Astrocyte (in vitro differentiated cells and primary cell): ENCODE measurements at regions not wholly inside any gene's neighbourhood (a gene's known extent, or its start where the extent isn't known, plus 50 kb on each side); places are given as distances from the start of the nearest gene placed in this dataset.

Source experiments
- DNase-seq: peaks from one replicate; pipeline ENCODE4 v3.0.0-alpha.2; 2010; ENCODE audit warnings: low read depth
- FAIRE-seq: peaks from 2 replicates; lab custom pipeline; 2011; peaks lifted over from hg19 to GRCh38; lab: Jason Lieb, UNC
- H2AFZ ChIP-seq: 2 replicates; pipeline ENCODE4 v1.6.0; 2012; ENCODE audit warnings: low read depth, low read length, inconsistent platforms
- H3K27ac ChIP-seq: 2 replicates; pipeline ENCODE4 v1.5.1; 2011; ENCODE audit warnings: low read depth, low read length, inconsistent platforms
- H3K27me3 ChIP-seq: 2 replicates; pipeline ENCODE4 v1.6.0; 2011; ENCODE audit warnings: low read length, inconsistent platforms; ENCODE audit not compliant: insufficient read depth
- H3K36me3 ChIP-seq: 2 replicates; pipeline ENCODE4 v1.5.1; 2011; ENCODE audit warnings: low read length, inconsistent platforms; ENCODE audit not compliant: insufficient read depth
- H3K4me1 ChIP-seq: 2 replicates; pipeline ENCODE4 v1.5.1; 2011; ENCODE audit warnings: low read length, inconsistent platforms; ENCODE audit not compliant: insufficient read depth
- H3K4me2 ChIP-seq: 2 replicates; pipeline ENCODE4 v1.6.0; 2012; ENCODE audit warnings: low read length, inconsistent platforms
- H3K4me3 ChIP-seq: 2 replicates; pipeline ENCODE4 v1.5.1; 2011; ENCODE audit warnings: low read depth, mild to moderate bottlenecking, low read length, inconsistent platforms; ENCODE audit not compliant: insufficient read depth
- H3K79me2 ChIP-seq: 2 replicates; pipeline ENCODE4 v1.6.0; 2012; ENCODE audit warnings: mild to moderate bottlenecking, low read length, inconsistent platforms; ENCODE audit not compliant: insufficient read depth
- H3K9ac ChIP-seq: 2 replicates; pipeline ENCODE4 v1.6.0; 2012; ENCODE audit warnings: mild to moderate bottlenecking, low read length, inconsistent platforms
- H3K9me3 ChIP-seq: 2 replicates; pipeline ENCODE4 v1.5.1; 2012; ENCODE audit warnings: low read depth, mild to moderate bottlenecking, low read length, inconsistent platforms; ENCODE audit not compliant: insufficient read depth
- H4K20me1 ChIP-seq: 2 replicates; pipeline ENCODE4 v1.6.0; 2012; ENCODE audit warnings: low read length, inconsistent platforms; ENCODE audit not compliant: insufficient read depth
- H3K27ac Mint-ChIP-seq: one replicate; pipeline ENCODE4 v1.8.0; 2021; ENCODE audit warnings: mild to moderate bottlenecking, mixed read lengths; ENCODE audit not compliant: unreplicated experiment
- H3K27me3 Mint-ChIP-seq: one replicate; pipeline ENCODE4 v1.8.0; 2021; ENCODE audit warnings: low read depth, mixed read lengths; ENCODE audit not compliant: unreplicated experiment
- H3K36me3 Mint-ChIP-seq: one replicate; pipeline ENCODE4 v1.8.0; 2021; ENCODE audit warnings: low read depth, mixed read lengths; ENCODE audit not compliant: unreplicated experiment
- H3K4me1 Mint-ChIP-seq: one replicate; pipeline ENCODE4 v1.8.0; 2021; ENCODE audit warnings: low read depth, mixed read lengths; ENCODE audit not compliant: unreplicated experiment
- H3K4me3 Mint-ChIP-seq: one replicate; pipeline ENCODE4 v1.8.0; 2021; ENCODE audit warnings: mild to moderate bottlenecking, moderate library complexity, mixed read lengths; ENCODE audit not compliant: unreplicated experiment
- H3K9me3 Mint-ChIP-seq: one replicate; pipeline ENCODE4 v1.8.0; 2021; ENCODE audit warnings: mild to moderate bottlenecking, mixed read lengths; ENCODE audit not compliant: unreplicated experiment
- EZH2 ChIP-seq: IDR thresholded peaks from 2 replicates; pipeline ENCODE4 v1.6.1; 2012; ENCODE audit warnings: mild to moderate bottlenecking, low read length, inconsistent platforms; ENCODE audit not compliant: insufficient read depth
- TF ChIP-seq, protein P1 (sequence below): IDR thresholded peaks from 2 replicates; pipeline ENCODE4 v1.5.1; 2011; ENCODE audit warnings: low read depth, mild to moderate bottlenecking, inconsistent platforms, low read length, moderate library complexity; ENCODE audit not compliant: insufficient read depth

DNA sequence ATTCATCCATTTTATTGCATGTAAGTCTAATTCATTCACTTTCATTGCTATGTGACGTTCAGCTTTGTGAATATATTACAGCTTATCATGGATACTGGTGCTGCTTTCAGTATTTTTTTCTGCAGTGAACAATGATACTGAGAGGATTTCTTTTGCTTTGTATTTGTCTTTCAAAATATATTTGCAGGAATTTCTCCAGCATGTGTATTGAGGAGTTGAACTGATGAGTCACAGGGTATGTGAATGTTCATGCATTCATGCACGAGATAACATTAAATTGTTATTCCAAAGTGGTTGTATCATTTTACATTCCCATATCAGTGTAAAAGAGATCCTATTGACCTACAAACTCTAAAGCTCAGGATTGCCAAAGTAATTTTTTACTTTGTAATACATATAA is 283.8 kb upstream of the ARSJ start:
- peaks cover 13% of the 10 kb centered on the region for H3K4me1 ChIP-seq
- TF ChIP-seq EZH2: no peak
- TF ChIP-seq, protein P1, sequence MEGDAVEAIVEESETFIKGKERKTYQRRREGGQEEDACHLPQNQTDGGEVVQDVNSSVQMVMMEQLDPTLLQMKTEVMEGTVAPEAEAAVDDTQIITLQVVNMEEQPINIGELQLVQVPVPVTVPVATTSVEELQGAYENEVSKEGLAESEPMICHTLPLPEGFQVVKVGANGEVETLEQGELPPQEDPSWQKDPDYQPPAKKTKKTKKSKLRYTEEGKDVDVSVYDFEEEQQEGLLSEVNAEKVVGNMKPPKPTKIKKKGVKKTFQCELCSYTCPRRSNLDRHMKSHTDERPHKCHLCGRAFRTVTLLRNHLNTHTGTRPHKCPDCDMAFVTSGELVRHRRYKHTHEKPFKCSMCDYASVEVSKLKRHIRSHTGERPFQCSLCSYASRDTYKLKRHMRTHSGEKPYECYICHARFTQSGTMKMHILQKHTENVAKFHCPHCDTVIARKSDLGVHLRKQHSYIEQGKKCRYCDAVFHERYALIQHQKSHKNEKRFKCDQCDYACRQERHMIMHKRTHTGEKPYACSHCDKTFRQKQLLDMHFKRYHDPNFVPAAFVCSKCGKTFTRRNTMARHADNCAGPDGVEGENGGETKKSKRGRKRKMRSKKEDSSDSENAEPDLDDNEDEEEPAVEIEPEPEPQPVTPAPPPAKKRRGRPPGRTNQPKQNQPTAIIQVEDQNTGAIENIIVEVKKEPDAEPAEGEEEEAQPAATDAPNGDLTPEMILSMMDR: no peak
- no peaks in the 10 kb centered on the region for H4K20me1 ChIP-seq
- no peak overlapping the region for H3K9ac ChIP-seq
- Mint-ChIP-seq H3K4me3 (no peak overlapping the region), H3K27me3 (no peaks in the 10 kb centered on the region), H3K36me3 (no peaks in the 10 kb centered on the region), H3K4me1 (peaks cover 31% of the 10 kb centered on the region), H3K27ac (no peak overlapping the region), H3K9me3 (peaks cover 8% of the 10 kb centered on the region)
- H3K79me2 ChIP-seq: no peaks in the 10 kb centered on the region
- peak; percentile 64 for DNase-seq
- H2AFZ ChIP-seq: no peak overlapping the region
- no peak overlapping the region for H3K4me3 ChIP-seq
- H3K4me2 ChIP-seq: peak overlapping the region; percentile 41
- H3K27me3 ChIP-seq: no peaks in the 10 kb centered on the region
- H3K9me3 ChIP-seq: no peaks in the 10 kb centered on the region
- H3K36me3 ChIP-seq: no peaks in the 10 kb centered on the region
- peak; percentile 34 for FAIRE-seq
- H3K27ac ChIP-seq: peak overlapping the region; percentile 61

DNA sequence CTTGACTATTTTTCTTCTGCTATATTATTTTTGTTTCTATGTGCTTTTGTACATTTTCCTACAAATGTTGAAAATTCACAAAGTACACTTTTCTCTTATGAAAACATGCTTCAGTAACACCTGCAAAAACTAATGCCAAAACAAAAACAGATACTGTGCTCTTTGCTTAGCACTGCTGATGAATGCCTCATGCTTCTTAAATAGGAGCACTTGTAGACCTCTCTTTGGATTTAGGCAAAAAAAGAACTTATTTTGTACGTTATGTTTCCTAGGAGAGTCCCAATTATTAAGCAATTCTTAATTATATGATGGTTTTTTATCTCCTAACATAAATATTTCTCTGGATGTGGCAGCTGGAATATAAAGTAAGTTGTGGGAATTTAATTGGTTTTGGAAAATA is 285.0 kb upstream of the ARSJ start:
- Mint-ChIP-seq H3K4me3 (no peak overlapping the region), H3K4me1 (peaks cover 31% of the 10 kb centered on the region), H3K9me3 (peaks cover 8% of the 10 kb centered on the region), H3K27me3 (no peaks in the 10 kb centered on the region), H3K36me3 (no peaks in the 10 kb centered on the region), H3K27ac (no peak overlapping the region)
- no peaks in the 10 kb centered on the region for H3K79me2 ChIP-seq
- H4K20me1 ChIP-seq: no peaks in the 10 kb centered on the region
- no peak overlapping the region for H3K27ac ChIP-seq
- H3K9me3 ChIP-seq: no peaks in the 10 kb centered on the region
- FAIRE-seq (no peak), DNase-seq (no peak)
- no peak overlapping the region for H3K9ac ChIP-seq
- no peaks in the 10 kb centered on the region for H3K36me3 ChIP-seq
- H3K27me3 ChIP-seq: no peaks in the 10 kb centered on the region
- no peak for TF ChIP-seq EZH2
- H3K4me1 ChIP-seq: peaks cover 13% of the 10 kb centered on the region
- no peak overlapping the region for H3K4me3 ChIP-seq
- no peak overlapping the region for H2AFZ ChIP-seq
- H3K4me2 ChIP-seq: no peak overlapping the region

DNA sequence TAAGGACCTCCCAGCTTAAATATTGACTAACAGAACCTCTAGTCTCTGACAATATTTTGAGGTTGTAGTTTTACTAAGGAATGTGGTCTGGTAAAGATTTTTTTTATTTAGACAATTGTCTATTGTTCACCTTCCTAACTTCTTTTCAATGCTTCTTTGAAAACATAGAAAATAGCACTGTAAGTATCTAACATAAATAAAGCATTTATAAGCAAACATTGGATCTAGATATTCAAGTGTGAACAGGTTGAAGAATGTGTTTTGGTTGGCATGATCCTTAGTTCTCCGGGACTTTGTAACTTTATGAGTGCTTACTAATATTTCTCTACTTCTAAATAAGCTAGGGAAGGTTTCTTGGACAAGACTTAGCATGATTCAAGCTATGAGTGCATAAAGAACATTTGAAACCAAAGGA is 285.4 kb upstream of the ARSJ start:
- peaks cover 13% of the 10 kb centered on the region for H3K4me1 ChIP-seq
- no peak overlapping the region for H3K4me2 ChIP-seq
- H2AFZ ChIP-seq: peak overlapping the region; percentile 34
- H4K20me1 ChIP-seq: no peaks in the 10 kb centered on the region
- no peaks in the 10 kb centered on the region for H3K9me3 ChIP-seq
- no peaks in the 10 kb centered on the region for H3K27me3 Mint-ChIP-seq
- FAIRE-seq (peak; percentile 9), DNase-seq (peak; percentile 64)
- peaks cover 8% of the 10 kb centered on the region for H3K9me3 Mint-ChIP-seq
- H3K27ac Mint-ChIP-seq: no peak overlapping the region
- H3K4me3 Mint-ChIP-seq: no peak overlapping the region
- H3K27me3 ChIP-seq: no peaks in the 10 kb centered on the region
- H3K36me3 ChIP-seq: no peaks in the 10 kb centered on the region
- peaks cover 33% of the 10 kb centered on the region for H3K4me1 Mint-ChIP-seq
- TF ChIP-seq, protein P1: no peak
- no peak for TF ChIP-seq EZH2
- no peaks in the 10 kb centered on the region for H3K36me3 Mint-ChIP-seq
- H3K4me3 ChIP-seq: no peak overlapping the region
- no peak overlapping the region for H3K27ac ChIP-seq
- no peak overlapping the region for H3K9ac ChIP-seq
- H3K79me2 ChIP-seq: no peaks in the 10 kb centered on the region
